ENCODE measurements at regions not wholly inside any gene's neighbourhood (a gene's known extent, or its start where the extent isn't known, plus 50 kb on each side); places are given as distances from the start of the nearest gene placed in this dataset.

GRCh38 chr2:188079196-188079595, 212.5 kb upstream of the GULP1 start:
- CTCF ChIA-PET, result no interaction called here
- H3K4me3 Mint-ChIP-seq (ENCODE audit: unreplicated experiment), result no peak overlapping the region
- Histone ChIP-seq H3K36me3 (ENCODE audit: control insufficient read depth, insufficient read depth, low read length) (no peaks in the 10 kb centered on the region), H3K4me1 (no peaks in the 10 kb centered on the region), H3K4me3 (ENCODE audit: low read depth, low read length) (no peak overlapping the region), H3K27me3 (replicated peaks; ENCODE audit: control insufficient read depth, insufficient read depth, low read length) (no peaks in the 10 kb centered on the region), H3K9me3 (no peaks in the 10 kb centered on the region)
- H3K9me3 Mint-ChIP-seq (ENCODE audit: unreplicated experiment), result no peaks in the 10 kb centered on the region
- POLR2A ChIA-PET, result no interaction called here
- H3K27ac Mint-ChIP-seq (ENCODE audit: unreplicated experiment), result no peak overlapping the region
- no peaks in the 10 kb centered on the region for H3K4me1 Mint-ChIP-seq (ENCODE audit: low read depth, unreplicated experiment)
- no peaks in the 10 kb centered on the region for H3K27me3 Mint-ChIP-seq (ENCODE audit: insufficient read depth, unreplicated experiment)
- no peak for DNase-seq
- BruUV-seq (replicated peaks), result no TSS peak
- no peaks in the 10 kb centered on the region for H3K36me3 Mint-ChIP-seq (ENCODE audit: insufficient read depth, unreplicated experiment)
- TF ChIP-seq, protein P1, sequence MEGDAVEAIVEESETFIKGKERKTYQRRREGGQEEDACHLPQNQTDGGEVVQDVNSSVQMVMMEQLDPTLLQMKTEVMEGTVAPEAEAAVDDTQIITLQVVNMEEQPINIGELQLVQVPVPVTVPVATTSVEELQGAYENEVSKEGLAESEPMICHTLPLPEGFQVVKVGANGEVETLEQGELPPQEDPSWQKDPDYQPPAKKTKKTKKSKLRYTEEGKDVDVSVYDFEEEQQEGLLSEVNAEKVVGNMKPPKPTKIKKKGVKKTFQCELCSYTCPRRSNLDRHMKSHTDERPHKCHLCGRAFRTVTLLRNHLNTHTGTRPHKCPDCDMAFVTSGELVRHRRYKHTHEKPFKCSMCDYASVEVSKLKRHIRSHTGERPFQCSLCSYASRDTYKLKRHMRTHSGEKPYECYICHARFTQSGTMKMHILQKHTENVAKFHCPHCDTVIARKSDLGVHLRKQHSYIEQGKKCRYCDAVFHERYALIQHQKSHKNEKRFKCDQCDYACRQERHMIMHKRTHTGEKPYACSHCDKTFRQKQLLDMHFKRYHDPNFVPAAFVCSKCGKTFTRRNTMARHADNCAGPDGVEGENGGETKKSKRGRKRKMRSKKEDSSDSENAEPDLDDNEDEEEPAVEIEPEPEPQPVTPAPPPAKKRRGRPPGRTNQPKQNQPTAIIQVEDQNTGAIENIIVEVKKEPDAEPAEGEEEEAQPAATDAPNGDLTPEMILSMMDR (IDR thresholded peaks at IDR 0.05; ENCODE audit: insufficient read depth in 1 of 2, low read depth in 1 of 2, low read length in 1 of 2, severe bottlenecking in 1 of 2, unreplicated experiment in 1 of 2), result no peak
- intact Hi-C loops (cut with micrococcal nuclease; ENCODE audit: unreplicated experiment), result no loop called here

DNA sequence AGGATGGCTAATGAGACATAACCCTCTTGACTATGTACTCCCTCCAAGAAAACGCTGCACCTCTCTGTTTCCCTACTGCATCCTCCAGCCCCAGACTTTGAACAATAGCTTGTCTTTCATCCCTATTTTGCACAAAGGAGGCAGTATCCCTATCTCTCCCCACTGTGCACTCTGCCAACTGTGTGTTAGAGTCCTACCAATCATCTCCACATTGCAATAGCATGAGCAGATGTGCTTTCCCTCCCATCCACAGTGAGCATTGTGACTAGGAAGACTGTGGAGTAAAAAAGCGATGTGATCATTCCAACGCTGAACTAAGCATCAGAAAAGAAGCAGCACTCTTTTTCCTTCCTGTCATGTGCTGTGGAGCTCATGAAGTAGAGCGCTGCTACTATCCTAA, 206.3 kb upstream of the GULP1 start:
- no peaks in the 10 kb centered on the region for H3K4me1 ChIP-seq
- no TSS peak for BruUV-seq (replicated peaks)
- no peaks in the 10 kb centered on the region; the same call in none of the 2 replicates for H3K9me3 ChIP-seq
- H3K4me3 ChIP-seq (ENCODE audit: low read depth, low read length), result no peak overlapping the region
- H3K27me3 ChIP-seq (replicated peaks; ENCODE audit: control insufficient read depth, insufficient read depth, low read length), result no peaks in the 10 kb centered on the region
- peaks cover 5% of the 10 kb centered on the region for H3K36me3 Mint-ChIP-seq (ENCODE audit: insufficient read depth, unreplicated experiment)
- intact Hi-C loops (cut with micrococcal nuclease; ENCODE audit: unreplicated experiment), result no loop called here
- TF ChIP-seq, protein P1 (IDR thresholded peaks at IDR 0.05; ENCODE audit: insufficient read depth in 1 of 2, low read depth in 1 of 2, low read length in 1 of 2, severe bottlenecking in 1 of 2, unreplicated experiment in 1 of 2), result no peak
- ChIA-PET CTCF (no interaction called here), POLR2A (no interaction called here)
- no peak for DNase-seq
- no peaks in the 10 kb centered on the region for H3K36me3 ChIP-seq (ENCODE audit: control insufficient read depth, insufficient read depth, low read length)
- H3K9me3 Mint-ChIP-seq (ENCODE audit: unreplicated experiment), result no peaks in the 10 kb centered on the region
- H3K27me3 Mint-ChIP-seq (ENCODE audit: insufficient read depth, unreplicated experiment), result peaks cover 3% of the 10 kb centered on the region
- no peak overlapping the region for H3K4me3 Mint-ChIP-seq (ENCODE audit: unreplicated experiment)
- no peak overlapping the region for H3K27ac Mint-ChIP-seq (ENCODE audit: unreplicated experiment)
- H3K4me1 Mint-ChIP-seq (ENCODE audit: low read depth, unreplicated experiment), result no peaks in the 10 kb centered on the region

- no peak for DNase-seq
- Mint-ChIP-seq H3K27ac (ENCODE audit: unreplicated experiment) (no peak overlapping the region), H3K4me1 (ENCODE audit: low read depth, unreplicated experiment) (no peaks in the 10 kb centered on the region), H3K27me3 (ENCODE audit: insufficient read depth, unreplicated experiment) (peaks cover 3% of the 10 kb centered on the region), H3K36me3 (ENCODE audit: insufficient read depth, unreplicated experiment) (peaks cover 5% of the 10 kb centered on the region), H3K4me3 (ENCODE audit: unreplicated experiment) (no peak overlapping the region), H3K9me3 (ENCODE audit: unreplicated experiment) (no peaks in the 10 kb centered on the region)
- no peaks in the 10 kb centered on the region for H3K4me1 ChIP-seq
- intact Hi-C loops (cut with micrococcal nuclease; ENCODE audit: unreplicated experiment), result no loop called here
- no TSS peak for BruUV-seq (replicated peaks)
- ChIA-PET POLR2A (no interaction called here), CTCF (no interaction called here)
- no peaks in the 10 kb centered on the region; the same call in none of the 2 replicates for H3K9me3 ChIP-seq
- TF ChIP-seq, protein P1 (IDR thresholded peaks at IDR 0.05; ENCODE audit: insufficient read depth in 1 of 2, low read depth in 1 of 2, low read length in 1 of 2, severe bottlenecking in 1 of 2, unreplicated experiment in 1 of 2), result no peak
- H3K27me3 ChIP-seq (replicated peaks; ENCODE audit: control insufficient read depth, insufficient read depth, low read length), result no peaks in the 10 kb centered on the region
- no peak overlapping the region for H3K4me3 ChIP-seq (ENCODE audit: low read depth, low read length)
- H3K36me3 ChIP-seq (ENCODE audit: control insufficient read depth, insufficient read depth, low read length), result no peaks in the 10 kb centered on the region
These were observed 201.8 kb upstream of the GULP1 start for GRCh38 chr2:188089901-188090300.
